ENCODE measurements at regions not wholly inside any gene's neighbourhood (a gene's known extent, or its start where the extent isn't known, plus 50 kb on each side); places are given as distances from the start of the nearest gene placed in this dataset.

- TF ChIP-seq CTCF (IDR thresholded peaks at IDR 0.05; ENCODE audit: insufficient read depth, low read depth, low read length) (no peak), EZH2 (IDR thresholded peaks at IDR 0.05; ENCODE audit: insufficient read depth, low read length) (no peak)
Observed at GRCh38 chr20:11020712-11021111, 346.9 kb upstream of the JAG1 start.
